Naive thymus-derived CD4-positive, alpha-beta T cell (primary cell): ENCODE measurements at regions not wholly inside any gene's neighbourhood (a gene's known extent, or its start where the extent isn't known, plus 50 kb on each side); places are given as distances from the start of the nearest gene placed in this dataset.
"Not testable (repeated sequence)": the region's sequence is repeated elsewhere in the genome, so short reads cannot be mapped to it uniquely, and the experiment has no call there.

Experiments
- ATAC-seq: fragments of 150-1000 bp; cut with Tn5 transposase; 2 replicates; pipeline ENCODE4 v1.10.0; 2021; ENCODE audit warnings: mild to moderate bottlenecking, moderate library complexity
- CTCF ChIA-PET: fragments of 350-600 bp; sonication (Branson Sonifier 250); formaldehyde crosslinking; loops from one replicate; lab custom pipeline; 2021; ENCODE audit warnings: antibody characterized with exemption; lab: Charles Lee
- POLR2A ChIA-PET: fragments of 350-600 bp; sonication (Branson Sonifier 250); formaldehyde crosslinking; loops from one replicate; lab custom pipeline; 2021; ENCODE audit warnings: antibody characterized with exemption, inconsistent platforms; lab: Charles Lee
- DNase-seq, 9 donors: peaks; one replicate each; pipeline versions ENCODE4 v3.0.0 to v3.0.0-alpha.2; 2020 to 2022; ENCODE audit warnings: mixed read lengths in 1 of 9
- H3K27ac ChIP-seq: one replicate; pipeline ENCODE4 v1.7.0; 2013; ENCODE audit warnings: mild to moderate bottlenecking, low read depth, low read length, moderate library complexity
- H3K27me3 ChIP-seq, 2 donors: one replicate each; pipeline ENCODE4 v1.7.0; 2013; ENCODE audit warnings: low read length in 2 of 2, mild to moderate bottlenecking in 2 of 2, moderate library complexity in 2 of 2; ENCODE audit not compliant: control insufficient read depth in 2 of 2, insufficient read depth in 2 of 2
- H3K36me3 ChIP-seq, 3 experiments: 1 replicate in 2 of 3; 2 replicates in 1 of 3; pipeline ENCODE4 v1.7.0; 2013; ENCODE audit warnings: low read length in 3 of 3, mild to moderate bottlenecking in 3 of 3, moderate library complexity in 1 of 3; ENCODE audit not compliant: insufficient read depth in 3 of 3, control insufficient read depth in 2 of 3
- H3K4me1 ChIP-seq, 2 donors: one replicate each; pipeline ENCODE4 v1.7.0; 2013; ENCODE audit warnings: low read length in 2 of 2, mild to moderate bottlenecking in 2 of 2, moderate library complexity in 1 of 2; ENCODE audit not compliant: control insufficient read depth in 2 of 2, insufficient read depth in 2 of 2
- H3K4me3 ChIP-seq: 2 replicates; pipeline ENCODE4 v1.7.0; 2013; ENCODE audit warnings: mild to moderate bottlenecking, low read length
- H3K9me3 ChIP-seq, 3 experiments: 1 replicate in 2 of 3; 2 replicates in 1 of 3; pipeline ENCODE4 v1.7.0; 2013; ENCODE audit warnings: low read length in 3 of 3; ENCODE audit not compliant: control insufficient read depth in 2 of 3
- H3K27ac Mint-ChIP-seq, 9 donors: one replicate each; pipeline ENCODE4 v1.8.0; 2020 to 2022; ENCODE audit warnings: mixed read lengths in 9 of 9, mild to moderate bottlenecking in 8 of 9, moderate library complexity in 5 of 9, inconsistent platforms in 2 of 9
- H3K27me3 Mint-ChIP-seq, 5 donors: one replicate each; pipeline ENCODE4 v1.8.0; 2021 to 2022; ENCODE audit warnings: mixed read lengths in 5 of 5, mild to moderate bottlenecking in 1 of 5
- H3K36me3 Mint-ChIP-seq, 5 donors: one replicate each; pipeline ENCODE4 v1.8.0; 2020 to 2022; ENCODE audit warnings: mixed read lengths in 5 of 5, mild to moderate bottlenecking in 3 of 5, inconsistent platforms in 1 of 5
- H3K4me1 Mint-ChIP-seq, 7 donors: one replicate each; pipeline ENCODE4 v1.8.0; 2020 to 2022; ENCODE audit warnings: mixed read lengths in 7 of 7, mild to moderate bottlenecking in 3 of 7, inconsistent platforms in 1 of 7
- H3K4me3 Mint-ChIP-seq, 10 donors: one replicate each; pipeline ENCODE4 v1.8.0; 2020 to 2022; ENCODE audit warnings: mild to moderate bottlenecking in 10 of 10, mixed read lengths in 10 of 10, moderate library complexity in 6 of 10, inconsistent platforms in 2 of 10
- H3K9me3 Mint-ChIP-seq, 11 donors: one replicate each; pipeline ENCODE4 v1.8.0; 2020 to 2022; ENCODE audit warnings: mixed read lengths in 11 of 11, mild to moderate bottlenecking in 4 of 11, inconsistent platforms in 1 of 11, moderate library complexity in 1 of 11
- intact Hi-C, 2 donors: fragments of 100-400 bp; cut with micrococcal nuclease; formaldehyde crosslinking; loops; one replicate each; pipeline ENCODE4 v1.15.1; 2023

DNA sequence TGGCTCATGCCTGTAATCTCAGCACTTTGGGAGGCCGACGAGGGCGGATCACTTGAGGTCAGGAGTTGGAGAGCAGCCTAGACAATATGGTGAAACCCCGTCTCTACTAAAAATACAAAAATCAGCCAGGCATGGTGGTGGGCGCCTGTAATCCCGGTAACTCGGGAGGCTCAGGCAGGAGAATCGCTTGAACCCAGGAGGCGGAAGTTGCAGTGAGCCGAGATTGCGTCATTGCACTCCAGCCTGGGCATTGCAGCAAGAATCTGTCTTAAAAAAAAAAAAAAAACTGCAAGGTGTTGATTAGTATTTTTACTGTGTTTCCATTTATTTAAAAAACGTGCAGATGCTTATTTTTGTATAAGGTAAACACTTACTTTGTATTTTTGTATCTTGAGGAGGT lies 152.0 kb upstream of the HS3ST4 start:
- CTCF ChIA-PET, H3K4me1 ChIP-seq, H3K4me3 Mint-ChIP-seq, intact Hi-C loops, H3K4me3 ChIP-seq, POLR2A ChIA-PET, ATAC-seq, H3K27ac Mint-ChIP-seq, H3K9me3 ChIP-seq, H3K27ac ChIP-seq, H3K4me1 Mint-ChIP-seq, H3K27me3 ChIP-seq, DNase-seq, H3K36me3 ChIP-seq: not testable (repeated sequence)
- H3K9me3 Mint-ChIP-seq: peaks cover 1 to 28% (median 9%) of the 10 kb centered on the region in 11 donors
- peaks cover 0 to 24% (median 13%) of the 10 kb centered on the region in 5 donors for H3K27me3 Mint-ChIP-seq
- H3K36me3 Mint-ChIP-seq: peaks cover 0 to 12% (median 0%) of the 10 kb centered on the region in 5 donors

DNA sequence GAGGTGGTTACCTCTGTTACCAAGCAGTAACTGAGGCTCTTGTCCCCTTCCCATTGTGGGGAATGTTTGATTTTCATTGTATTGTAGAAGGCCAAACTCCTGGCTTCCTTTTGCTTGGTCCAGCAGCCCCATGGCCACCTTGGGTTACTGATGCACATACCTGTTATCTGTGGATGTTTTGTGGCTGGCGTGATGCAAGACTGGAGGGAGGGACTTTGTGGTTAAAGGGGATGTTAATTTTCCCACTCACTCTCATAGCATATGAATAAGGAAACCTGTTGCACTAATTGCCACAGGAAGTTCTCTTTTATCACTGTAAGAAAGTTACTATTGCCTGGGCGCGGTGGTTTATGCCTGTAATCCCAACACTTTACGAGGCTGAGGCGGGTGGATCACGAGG lies 168.6 kb upstream of the HS3ST4 start:
- Mint-ChIP-seq H3K36me3 (peaks cover 0 to 4% (median 0%) of the 10 kb centered on the region in 5 donors), H3K9me3 (no peaks in the 10 kb centered on the region), H3K4me1 (no peaks in the 10 kb centered on the region), H3K27ac (no peak overlapping the region), H3K27me3 (peaks cover 0 to 23% (median 15%) of the 10 kb centered on the region in 5 donors), H3K4me3 (no peak overlapping the region)
- no peak for DNase-seq
- Histone ChIP-seq H3K36me3 (no peaks in the 10 kb centered on the region), H3K27me3 (no peaks in the 10 kb centered on the region), H3K4me3 (no peak overlapping the region), H3K9me3 (no peaks in the 10 kb centered on the region), H3K27ac (no peak overlapping the region), H3K4me1 (no peaks in the 10 kb centered on the region)
- POLR2A ChIA-PET: no interaction called here
- CTCF ChIA-PET: no interaction called here
- intact Hi-C loops: no loop called here
- no peak for ATAC-seq

DNA sequence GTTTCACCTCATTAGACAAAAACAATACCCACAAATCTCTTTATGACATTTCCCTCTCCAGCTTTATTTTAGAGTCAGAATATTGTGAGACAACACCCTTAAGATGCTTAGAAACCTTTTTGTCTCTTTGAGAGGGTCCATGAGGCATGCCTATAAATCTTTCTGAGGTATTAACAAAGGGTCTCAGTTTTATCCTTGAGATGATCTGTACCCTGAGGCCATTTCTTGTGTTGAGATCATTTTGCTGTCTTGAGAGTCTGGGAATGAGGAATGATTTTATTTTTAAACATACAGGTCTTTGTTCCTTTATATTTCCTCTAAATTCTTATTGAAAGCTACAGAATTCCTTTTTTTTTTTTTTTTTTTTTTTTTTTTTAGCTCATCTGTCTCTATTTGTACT lies 179.7 kb upstream of the HS3ST4 start:
- ATAC-seq (no peak), DNase-seq (no peak)
- H3K4me1 ChIP-seq: no peaks in the 10 kb centered on the region
- intact Hi-C loops: no loop called here
- CTCF ChIA-PET: no interaction called here
- H3K9me3 Mint-ChIP-seq: peaks cover 0 to 8% (median 0%) of the 10 kb centered on the region in 11 donors
- no peaks in the 10 kb centered on the region for H3K27me3 ChIP-seq
- no peaks in the 10 kb centered on the region for H3K9me3 ChIP-seq
- H3K27ac Mint-ChIP-seq: no peak overlapping the region
- H3K36me3 ChIP-seq: no peaks in the 10 kb centered on the region
- no peak overlapping the region for H3K4me3 Mint-ChIP-seq
- no peak overlapping the region for H3K27ac ChIP-seq
- no peaks in the 10 kb centered on the region for H3K36me3 Mint-ChIP-seq
- H3K27me3 Mint-ChIP-seq: peaks cover 0 to 44% (median 25%) of the 10 kb centered on the region in 5 donors
- no peak overlapping the region for H3K4me3 ChIP-seq
- POLR2A ChIA-PET: no interaction called here
- H3K4me1 Mint-ChIP-seq: no peaks in the 10 kb centered on the region

DNA sequence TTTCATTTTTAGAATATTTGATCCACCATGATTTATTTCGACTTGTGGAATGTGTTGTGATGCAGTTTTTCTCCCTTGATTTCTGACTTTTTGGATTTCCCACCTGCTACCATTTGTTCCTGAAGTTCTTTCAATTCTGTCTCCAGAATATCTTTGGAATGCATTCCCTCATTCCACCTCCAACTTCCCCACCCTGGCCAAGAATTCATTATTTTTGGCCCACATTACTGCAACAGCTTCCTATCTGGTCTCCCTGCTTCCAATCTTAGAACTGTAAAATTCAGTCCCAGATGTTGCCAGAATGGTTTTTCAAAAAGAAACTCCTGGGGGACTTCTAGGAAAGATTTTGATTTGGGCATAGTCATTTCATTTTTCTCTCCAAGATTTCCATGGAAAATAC lies 182.3 kb upstream of the HS3ST4 start:
- POLR2A ChIA-PET: no interaction called here
- H3K4me3 Mint-ChIP-seq: no peak overlapping the region
- H3K27me3 Mint-ChIP-seq: peaks cover 0 to 34% (median 29%) of the 10 kb centered on the region in 5 donors
- Histone ChIP-seq H3K4me3 (no peak overlapping the region), H3K9me3 (no peaks in the 10 kb centered on the region), H3K4me1 (no peaks in the 10 kb centered on the region), H3K27ac (no peak overlapping the region), H3K36me3 (no peaks in the 10 kb centered on the region), H3K27me3 (no peaks in the 10 kb centered on the region)
- no peaks in the 10 kb centered on the region for H3K4me1 Mint-ChIP-seq
- H3K27ac Mint-ChIP-seq: no peak overlapping the region
- intact Hi-C loops: no loop called here
- ATAC-seq: no peak
- no peak for DNase-seq
- peaks cover 0 to 4% (median 0%) of the 10 kb centered on the region in 11 donors for H3K9me3 Mint-ChIP-seq
- CTCF ChIA-PET: no interaction called here
- no peaks in the 10 kb centered on the region for H3K36me3 Mint-ChIP-seq

DNA sequence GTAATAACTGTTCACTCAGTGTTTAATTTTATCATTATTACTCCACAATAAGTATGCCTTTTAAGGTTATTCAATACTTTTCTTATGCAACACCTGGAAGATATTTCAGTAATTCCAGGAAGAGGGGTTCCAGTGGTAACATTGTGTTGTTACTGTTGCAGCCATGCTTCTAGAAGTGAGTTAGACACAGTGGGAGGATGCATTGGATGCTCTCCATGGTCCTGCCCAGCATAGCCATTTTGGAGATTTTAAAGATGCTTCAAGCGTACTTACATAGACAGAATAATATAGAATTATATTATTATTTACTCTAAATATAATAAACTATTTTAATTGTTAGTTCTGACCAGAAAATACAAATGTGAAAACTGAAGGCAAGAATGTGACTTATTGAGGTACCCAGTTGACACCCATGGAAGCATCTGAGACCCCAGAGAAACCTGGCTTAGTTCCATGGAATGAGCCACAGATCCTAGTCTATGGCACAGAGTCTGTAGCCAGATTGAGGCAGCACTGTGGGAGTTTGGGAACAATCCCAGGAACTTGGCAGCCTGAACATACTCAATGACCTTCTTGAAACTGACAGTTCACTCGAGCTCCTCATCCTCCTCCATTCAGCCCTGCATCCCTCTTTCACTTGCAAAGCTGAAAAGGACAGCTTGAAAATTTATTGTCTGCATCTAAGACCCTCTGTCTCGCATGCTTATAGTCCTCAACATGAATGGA lies 190.1 kb upstream of the HS3ST4 start:
- no peak for ATAC-seq
- CTCF ChIA-PET: no interaction called here
- no peaks in the 10 kb centered on the region for H3K4me1 Mint-ChIP-seq

DNA sequence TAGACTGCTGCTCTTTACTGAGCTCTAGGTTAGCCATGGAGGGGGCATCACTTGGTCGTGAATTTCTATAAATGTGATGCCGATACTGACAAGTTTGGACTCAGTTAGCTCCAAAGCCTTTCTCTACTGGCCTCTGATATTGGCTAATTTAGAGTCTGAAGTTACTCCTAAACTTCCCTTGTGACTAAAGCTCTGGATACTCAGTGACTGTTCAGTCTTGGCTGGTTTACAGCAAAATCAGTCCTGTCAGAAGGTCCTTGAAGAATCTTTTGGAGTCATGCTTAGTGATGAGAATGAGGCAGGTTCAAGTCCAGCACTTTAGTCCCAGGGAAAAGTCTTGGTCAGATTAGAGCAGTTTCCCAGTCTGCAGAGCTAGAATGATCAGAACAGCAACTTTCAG lies 197.5 kb upstream of the HS3ST4 start:
- no peaks in the 10 kb centered on the region for H3K36me3 Mint-ChIP-seq
- peaks cover 1 to 51% (median 35%) of the 10 kb centered on the region in 5 donors for H3K27me3 Mint-ChIP-seq
- Histone ChIP-seq H3K27ac (no peak overlapping the region), H3K4me3 (no peak overlapping the region), H3K4me1 (no peaks in the 10 kb centered on the region), H3K27me3 (no peaks in the 10 kb centered on the region), H3K9me3 (no peaks in the 10 kb centered on the region), H3K36me3 (no peaks in the 10 kb centered on the region)
- H3K27ac Mint-ChIP-seq: no peak overlapping the region
- POLR2A ChIA-PET: no interaction called here
- DNase-seq (no peak), ATAC-seq (no peak)
- intact Hi-C loops: no loop called here
- H3K4me3 Mint-ChIP-seq: no peak overlapping the region
- H3K9me3 Mint-ChIP-seq: peaks cover 0 to 11% (median 0%) of the 10 kb centered on the region in 11 donors
- CTCF ChIA-PET: interaction anchor here (0.5 kb wide), 1 partner anchor 8 kb away, joined by 3 read pairs; no protein-coding TSS in a partner anchor
- H3K4me1 Mint-ChIP-seq: peaks cover 0 to 3% (median 0%) of the 10 kb centered on the region in 7 donors

More for the DNA sequence above, 190.1 kb upstream of the HS3ST4 start:
- no peaks in the 10 kb centered on the region for H3K27me3 ChIP-seq
- no peak for DNase-seq
- no peaks in the 10 kb centered on the region for H3K9me3 ChIP-seq
- no peak overlapping the region for H3K4me3 ChIP-seq
- POLR2A ChIA-PET: no interaction called here
- peaks cover 0 to 4% (median 0%) of the 10 kb centered on the region in 11 donors for H3K9me3 Mint-ChIP-seq
- H3K36me3 Mint-ChIP-seq: no peaks in the 10 kb centered on the region
- no peaks in the 10 kb centered on the region for H3K36me3 ChIP-seq
- H3K27me3 Mint-ChIP-seq: peaks cover 1 to 26% (median 12%) of the 10 kb centered on the region in 5 donors
- intact Hi-C loops: no loop called here
- H3K4me3 Mint-ChIP-seq: no peak overlapping the region
- H3K27ac Mint-ChIP-seq: no peak overlapping the region
- no peak overlapping the region for H3K27ac ChIP-seq
- no peaks in the 10 kb centered on the region for H3K4me1 ChIP-seq
